GM23338 (cell line): ENCODE measurements at regions not wholly inside any gene's neighbourhood (a gene's known extent, or its start where the extent isn't known, plus 50 kb on each side); places are given as distances from the start of the nearest gene placed in this dataset.

ENCODE experiments used
- EZH2phosphoT487 ChIP-seq: fragments of 200-600 bp; sonication (generic); IDR thresholded peaks from one replicate; pipeline ENCODE4 v1.8.1; 2018; ENCODE audit warnings: antibody characterized with exemption; ENCODE audit not compliant: unreplicated experiment
- JUNB ChIP-seq: IDR thresholded peaks from one replicate; pipeline ENCODE4 v1.6.1; 2016; ENCODE audit warnings: antibody characterized with exemption; ENCODE audit not compliant: unreplicated experiment
- POLR2AphosphoS5 ChIP-seq: IDR thresholded peaks from 2 replicates; pipeline ENCODE4 v1.6.1; 2016; ENCODE audit warnings: antibody characterized with exemption, low read depth
- ZNF331 ChIP-seq: fragments of 250-450 bp; sonication (Bioruptor Pico); IDR thresholded peaks from 2 replicates; pipeline ENCODE4 v1.5.0; 2020; ENCODE audit warnings: low read depth, mild to moderate bottlenecking, moderate library complexity
- TF ChIP-seq, protein P1 (sequence below), 2 experiments: fragments of 200-600 bp in 1 of 2; sonication (generic) in 1 of 2; conservative IDR thresholded peaks; 2 replicates each; pipeline versions ENCODE4 v1.5.1 to v1.6.1; 2016 to 2017; ENCODE audit warnings: antibody characterized with exemption in 2 of 2, low read depth in 2 of 2, mild to moderate bottlenecking in 2 of 2, moderate library complexity in 1 of 2

DNA sequence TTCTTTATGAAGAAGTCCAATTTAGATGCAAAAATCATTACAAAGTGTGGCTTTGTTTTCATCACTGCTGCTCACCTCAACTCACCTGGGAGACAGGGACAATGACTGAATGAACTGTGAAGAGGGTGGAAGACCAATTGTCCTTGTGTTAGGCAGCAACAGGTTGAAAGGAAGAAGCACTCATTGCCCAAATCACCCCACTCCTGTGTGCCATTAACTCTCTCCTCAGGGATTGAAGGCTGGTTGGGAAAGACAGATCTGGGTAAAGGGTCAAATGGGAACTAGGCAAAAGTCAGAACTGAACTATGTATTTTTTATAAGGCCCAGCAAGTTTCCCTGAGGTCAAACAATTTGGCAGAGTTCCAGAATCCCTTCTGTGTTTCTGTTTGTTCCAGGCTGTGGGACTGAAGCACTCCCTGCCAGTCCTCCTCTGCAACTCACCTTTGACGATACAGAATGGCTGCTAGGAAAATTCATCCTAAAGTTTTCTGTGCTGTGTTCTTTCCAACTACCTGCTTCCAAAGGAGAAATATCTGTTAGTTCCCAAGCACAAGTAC, 68.6 kb upstream of the CCDC39 start:
- TF ChIP-seq, protein P1, sequence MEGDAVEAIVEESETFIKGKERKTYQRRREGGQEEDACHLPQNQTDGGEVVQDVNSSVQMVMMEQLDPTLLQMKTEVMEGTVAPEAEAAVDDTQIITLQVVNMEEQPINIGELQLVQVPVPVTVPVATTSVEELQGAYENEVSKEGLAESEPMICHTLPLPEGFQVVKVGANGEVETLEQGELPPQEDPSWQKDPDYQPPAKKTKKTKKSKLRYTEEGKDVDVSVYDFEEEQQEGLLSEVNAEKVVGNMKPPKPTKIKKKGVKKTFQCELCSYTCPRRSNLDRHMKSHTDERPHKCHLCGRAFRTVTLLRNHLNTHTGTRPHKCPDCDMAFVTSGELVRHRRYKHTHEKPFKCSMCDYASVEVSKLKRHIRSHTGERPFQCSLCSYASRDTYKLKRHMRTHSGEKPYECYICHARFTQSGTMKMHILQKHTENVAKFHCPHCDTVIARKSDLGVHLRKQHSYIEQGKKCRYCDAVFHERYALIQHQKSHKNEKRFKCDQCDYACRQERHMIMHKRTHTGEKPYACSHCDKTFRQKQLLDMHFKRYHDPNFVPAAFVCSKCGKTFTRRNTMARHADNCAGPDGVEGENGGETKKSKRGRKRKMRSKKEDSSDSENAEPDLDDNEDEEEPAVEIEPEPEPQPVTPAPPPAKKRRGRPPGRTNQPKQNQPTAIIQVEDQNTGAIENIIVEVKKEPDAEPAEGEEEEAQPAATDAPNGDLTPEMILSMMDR (conservative IDR thresholded peaks at IDR 0.05; ENCODE audit: low read depth in 2 of 2): no peak
- TF ChIP-seq EZH2phosphoT487 (no peak), JUNB (no peak), ZNF331 (CRISPR knock-in tag) (no peak), POLR2AphosphoS5 (no peak)
